ENCODE measurements at regions not wholly inside any gene's neighbourhood (a gene's known extent, or its start where the extent isn't known, plus 50 kb on each side); places are given as distances from the start of the nearest gene placed in this dataset.
A peak's percentile ranks its signal among the peaks of the same experiment; 100 is the strongest.
"Not testable (repeated sequence)": the region's sequence is repeated elsewhere in the genome, so short reads cannot be mapped to it uniquely, and the experiment has no call there.

DNA sequence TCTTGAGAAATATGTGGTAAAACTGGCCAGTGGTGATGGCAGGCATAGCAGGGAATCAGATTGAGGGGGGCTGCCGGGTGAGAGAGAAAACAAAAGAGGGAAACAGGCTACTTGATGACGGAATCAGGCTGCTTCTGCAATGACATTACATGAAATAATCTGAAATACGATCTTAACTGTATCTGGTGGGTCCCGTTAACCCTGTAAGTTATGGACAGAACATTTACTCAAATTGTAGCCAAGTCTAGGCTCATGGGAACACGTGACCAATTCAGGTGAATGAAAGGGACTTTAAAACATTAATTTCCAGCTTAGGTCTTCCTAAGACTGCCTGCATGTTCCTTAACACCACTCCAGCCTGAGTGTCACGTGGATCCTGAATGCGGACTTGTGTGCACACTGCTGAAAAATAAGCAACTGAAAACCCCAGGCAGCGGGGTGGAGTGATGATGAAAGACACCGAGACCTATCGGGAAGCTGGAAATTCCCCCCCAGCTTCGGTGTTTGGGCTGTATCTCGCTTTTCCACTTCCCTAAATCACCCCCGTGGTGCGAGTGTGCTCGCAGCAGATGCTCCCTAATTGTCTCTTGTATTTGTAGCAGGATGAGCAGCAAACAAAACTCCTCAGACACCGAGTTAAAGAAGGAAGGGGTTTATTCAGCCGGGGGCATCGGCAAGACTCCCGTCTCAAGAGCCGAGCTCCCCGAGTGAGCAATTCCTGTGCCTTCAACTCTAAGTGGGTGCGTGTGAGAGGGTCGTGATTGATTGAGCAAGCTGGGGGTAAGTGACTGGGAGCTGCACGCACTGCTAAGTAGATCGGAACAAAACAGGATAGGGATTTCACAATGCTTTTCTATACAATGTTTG is 145.0 kb upstream of the GRK3 start:
- peak; percentile 37 for DNase-seq (ENCODE audit: low read depth)

DNA sequence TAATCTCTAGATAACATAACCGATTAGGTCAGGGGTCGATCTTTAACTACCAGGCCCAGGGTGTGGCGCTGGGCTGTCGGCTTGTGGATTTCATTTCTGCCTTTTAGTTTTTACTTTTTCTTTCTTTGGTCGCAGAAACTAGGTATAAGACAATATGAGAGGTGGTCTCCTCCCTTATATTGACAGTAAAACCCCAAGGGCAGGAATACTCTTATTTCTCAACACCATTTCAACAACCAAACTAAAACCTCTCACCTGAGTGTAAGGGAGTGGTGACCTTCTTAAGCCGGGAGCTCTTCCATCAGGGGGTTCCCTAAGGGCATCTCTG is 144.4 kb upstream of the GRK3 start:
- not testable (repeated sequence) for DNase-seq (ENCODE audit: low read depth)

DNA sequence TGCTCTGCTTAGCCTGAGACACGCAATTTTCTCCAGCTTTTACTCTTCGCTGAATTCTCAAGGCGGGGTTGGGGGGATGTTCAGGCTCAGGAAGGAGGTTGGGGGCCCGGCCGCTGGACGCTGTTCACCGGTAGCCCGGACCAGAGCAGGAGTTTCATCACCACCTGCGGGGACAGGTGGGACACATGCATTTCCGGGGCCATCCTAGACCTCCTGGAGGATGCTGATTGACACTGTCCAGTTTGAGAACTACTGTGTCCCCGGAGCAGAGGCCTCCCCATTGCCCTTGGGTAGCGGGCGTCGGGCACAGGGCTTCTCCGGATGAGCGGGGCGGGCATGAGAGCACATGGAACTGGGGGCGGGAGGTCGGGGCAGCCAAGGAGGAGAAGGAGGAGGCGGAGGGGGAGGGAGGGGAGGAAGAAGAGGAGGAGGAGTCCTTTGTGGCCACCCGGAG is 144.0 kb upstream of the GRK3 start:
- DNase-seq (ENCODE audit: low read depth), result no peak

DNA sequence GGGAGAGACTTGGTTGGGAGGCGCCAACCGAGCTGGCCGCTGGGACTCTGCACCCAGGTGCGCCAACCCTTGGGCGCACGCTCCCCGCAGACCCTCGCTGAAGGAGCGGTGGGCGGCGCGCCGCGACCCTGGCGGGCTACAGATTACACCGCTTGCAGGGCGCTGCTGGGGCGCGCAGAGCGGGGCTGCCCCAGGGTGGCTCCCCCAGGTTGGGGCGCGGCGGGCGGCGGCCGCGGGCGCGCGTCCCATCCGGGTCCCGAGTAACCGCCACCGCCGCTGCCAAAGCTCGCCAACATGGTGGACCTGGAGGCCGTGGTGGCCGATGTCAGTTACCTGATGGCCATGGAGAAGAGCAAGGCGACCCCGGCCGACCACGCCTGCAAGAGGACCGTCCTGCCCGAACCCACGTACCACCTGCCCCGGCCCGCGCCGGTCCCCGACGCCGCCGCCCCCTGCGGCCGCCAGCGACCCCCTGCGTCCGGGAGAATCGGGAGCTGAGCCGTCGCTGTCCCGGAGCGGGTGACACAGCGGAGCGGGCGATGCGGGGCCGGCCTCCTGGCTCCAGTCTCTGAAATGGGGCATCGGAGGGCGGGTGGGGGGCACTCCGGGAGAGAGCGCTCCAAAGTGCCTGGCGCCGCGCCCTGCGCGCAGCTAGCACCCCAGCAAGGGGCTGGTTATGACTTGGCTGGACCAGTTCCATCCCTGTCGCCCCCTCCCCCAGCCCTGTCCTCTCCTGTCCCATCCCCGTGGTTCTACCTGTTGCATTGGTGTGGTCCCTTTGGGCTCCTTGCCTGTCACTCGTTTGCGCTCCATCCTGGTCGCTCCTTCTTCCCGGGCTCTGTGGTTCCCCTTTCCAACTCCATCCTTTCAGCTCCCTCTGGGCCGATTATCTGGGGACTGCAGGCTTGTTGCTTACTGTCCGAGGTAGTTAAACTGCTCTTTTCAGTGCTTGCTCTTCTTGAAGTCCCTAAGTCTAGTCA is 143.3 kb upstream of the GRK3 start:
- no peak for DNase-seq (ENCODE audit: low read depth)

DNA sequence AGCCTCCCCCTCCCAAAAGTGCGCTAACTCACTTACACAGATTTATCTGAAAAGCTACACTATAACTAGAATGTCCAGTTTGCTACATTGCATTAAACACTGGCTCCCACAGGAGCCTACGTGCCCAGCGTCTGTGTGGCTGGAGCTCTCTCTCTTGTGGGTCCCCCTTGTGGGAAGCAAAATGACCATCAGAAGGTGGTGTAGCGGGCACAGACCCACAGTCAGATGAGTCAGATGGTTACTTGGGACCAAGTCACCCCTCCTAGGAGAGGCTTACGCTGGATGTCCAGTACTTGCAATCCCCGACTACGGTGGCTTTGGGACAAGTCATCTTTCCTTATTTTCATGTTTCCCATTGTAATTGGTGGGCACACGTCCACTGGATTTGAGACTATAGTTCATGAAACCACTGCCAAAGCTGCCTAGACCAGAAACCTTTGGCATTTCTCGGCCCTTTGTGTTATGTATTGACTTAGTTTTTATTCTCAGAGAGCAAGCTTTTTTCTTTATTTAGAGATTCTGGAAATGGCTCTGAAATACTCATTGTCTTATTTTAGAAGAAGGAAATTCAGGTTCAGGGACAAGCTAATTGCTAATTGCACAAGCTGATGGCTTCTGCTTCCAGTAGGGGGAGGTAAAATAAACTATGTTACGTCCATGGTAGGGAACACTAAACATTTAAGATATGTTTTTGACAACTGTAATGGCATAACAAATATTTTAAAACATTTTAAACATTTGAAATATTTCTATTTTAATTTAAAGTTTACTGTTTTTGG is 137.8 kb upstream of the GRK3 start:
- DNase-seq (ENCODE audit: low read depth), result not testable (repeated sequence)

DNA sequence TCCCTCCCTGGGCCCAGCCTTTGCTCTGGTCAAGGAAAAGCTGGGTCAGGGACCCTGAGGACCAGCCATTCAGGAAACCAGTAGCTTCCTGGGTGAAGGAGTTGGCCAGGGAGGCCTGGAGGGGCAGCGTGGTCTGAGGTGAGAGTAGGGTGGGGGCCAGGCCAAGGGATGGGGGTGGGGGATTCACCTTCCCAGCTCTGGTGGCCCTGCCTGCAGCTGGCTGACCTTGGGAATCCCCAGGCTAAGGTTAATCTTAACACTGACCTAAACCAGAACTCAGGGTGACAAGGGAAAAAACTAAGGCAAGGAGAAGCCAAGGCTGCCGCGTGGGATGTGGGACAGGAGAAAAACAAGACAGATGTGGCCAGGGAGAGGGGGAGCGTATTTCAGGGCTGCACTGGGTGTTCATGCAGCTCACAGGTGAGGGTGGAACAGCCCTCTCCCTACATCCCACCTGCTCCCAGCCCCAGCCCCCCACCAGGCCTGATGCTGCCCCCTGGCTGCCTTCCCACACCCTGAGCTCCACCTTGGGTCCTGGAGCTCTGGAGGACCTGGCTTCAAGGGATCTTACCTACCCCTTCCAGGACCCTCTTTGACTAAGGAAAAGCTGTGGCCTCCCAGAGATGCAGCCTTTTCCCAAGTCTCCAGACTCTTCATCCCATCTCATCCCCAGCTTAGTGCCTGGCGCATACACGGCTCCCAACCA is 132.7 kb upstream of the GRK3 start:
- not testable (repeated sequence) for DNase-seq (ENCODE audit: low read depth)

DNA sequence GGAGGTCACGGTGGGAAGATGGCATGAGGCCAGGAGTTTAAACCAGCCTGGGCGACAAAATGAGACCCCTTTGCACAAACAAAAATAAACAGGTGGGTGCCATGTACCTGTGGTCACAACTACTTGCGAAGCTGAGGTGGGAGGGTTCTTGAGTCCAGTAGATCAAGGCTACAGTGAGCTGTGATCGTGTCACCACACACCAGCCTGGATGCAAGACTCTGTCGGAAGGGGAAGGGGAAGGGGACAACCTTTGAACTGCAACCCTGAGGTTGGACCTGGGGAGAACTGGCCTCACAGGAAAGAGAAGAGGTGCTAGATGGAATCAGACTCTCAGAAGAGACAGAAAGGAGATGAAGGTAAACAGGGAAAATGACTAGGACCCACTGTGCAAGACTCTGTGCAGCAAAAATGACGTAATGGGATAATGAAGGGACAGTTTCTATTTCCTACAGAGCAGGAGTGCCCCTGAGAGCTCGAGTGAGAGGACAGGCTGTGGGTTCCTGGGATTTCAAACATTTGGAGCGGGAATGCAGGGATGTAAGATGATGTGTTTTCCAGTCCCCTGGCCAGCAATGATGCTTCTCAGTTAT is 131.0 kb upstream of the GRK3 start:
- DNase-seq (ENCODE audit: low read depth), result not testable (repeated sequence)

DNA sequence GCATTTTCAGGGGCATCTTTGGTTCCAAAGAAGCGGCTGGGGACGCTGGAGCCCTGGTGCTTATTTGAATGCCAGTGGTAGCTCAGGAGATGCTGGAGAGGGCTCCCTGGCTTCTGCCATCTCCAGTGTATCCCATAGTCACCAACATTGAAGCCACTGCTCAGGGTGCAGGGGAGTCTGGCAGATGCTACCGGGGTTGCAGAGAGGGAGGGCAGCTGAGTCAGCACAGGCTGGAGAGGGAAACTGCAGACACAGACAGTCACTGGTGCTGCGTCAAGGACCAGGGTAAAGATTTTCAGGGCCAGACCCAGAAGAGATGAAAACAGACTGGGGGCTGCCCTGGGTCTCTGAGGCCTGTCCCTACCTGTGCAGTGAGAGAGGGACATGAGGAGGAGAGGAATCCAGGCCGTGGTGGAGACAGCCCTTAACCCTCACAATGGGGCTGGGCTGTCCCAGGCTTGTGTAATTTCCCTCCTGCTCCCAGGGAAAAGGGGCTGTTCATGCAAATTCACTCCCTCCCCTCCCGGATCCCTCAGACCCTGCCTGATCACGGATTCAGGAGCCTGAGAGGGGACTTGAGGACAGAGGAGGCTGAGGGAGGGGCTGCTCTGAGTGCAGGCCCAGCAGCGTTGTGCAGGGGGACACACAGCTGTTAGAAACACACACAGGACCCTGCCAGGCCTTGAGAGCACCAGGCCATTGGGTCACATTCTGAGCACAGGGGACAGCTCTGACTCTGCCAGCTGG is 126.9 kb upstream of the GRK3 start:
- DNase-seq (ENCODE audit: low read depth), result no peak

DNA sequence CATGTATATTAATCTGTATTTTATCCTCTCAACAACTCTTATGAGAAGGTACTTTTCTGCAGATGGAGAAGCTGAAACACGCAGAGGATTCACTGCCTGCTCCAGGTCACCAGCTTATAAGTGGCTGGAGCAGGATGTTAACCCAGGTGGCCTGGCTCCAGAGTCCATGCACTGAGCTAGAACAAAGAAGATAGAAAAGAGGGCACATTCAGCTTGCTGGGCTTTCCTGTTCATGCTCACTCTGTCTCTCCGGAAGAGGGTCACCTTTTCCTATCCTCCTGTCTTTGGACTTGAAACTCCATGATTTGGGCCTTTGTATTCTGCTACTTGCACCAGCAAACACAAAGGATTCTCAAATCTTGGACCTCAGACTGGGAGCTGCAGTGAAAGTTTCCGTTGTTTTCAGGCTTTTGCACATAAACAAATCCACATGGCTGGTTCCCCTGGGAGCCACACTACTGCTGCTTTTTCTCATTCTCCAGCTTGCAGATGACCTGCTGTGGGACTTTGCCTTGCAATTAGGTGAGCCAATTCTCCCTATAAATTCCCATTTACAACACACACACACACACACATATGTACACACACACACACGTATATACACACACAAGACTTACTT is 117.3 kb upstream of the GRK3 start:
- no peak for DNase-seq (ENCODE audit: low read depth)

DNA sequence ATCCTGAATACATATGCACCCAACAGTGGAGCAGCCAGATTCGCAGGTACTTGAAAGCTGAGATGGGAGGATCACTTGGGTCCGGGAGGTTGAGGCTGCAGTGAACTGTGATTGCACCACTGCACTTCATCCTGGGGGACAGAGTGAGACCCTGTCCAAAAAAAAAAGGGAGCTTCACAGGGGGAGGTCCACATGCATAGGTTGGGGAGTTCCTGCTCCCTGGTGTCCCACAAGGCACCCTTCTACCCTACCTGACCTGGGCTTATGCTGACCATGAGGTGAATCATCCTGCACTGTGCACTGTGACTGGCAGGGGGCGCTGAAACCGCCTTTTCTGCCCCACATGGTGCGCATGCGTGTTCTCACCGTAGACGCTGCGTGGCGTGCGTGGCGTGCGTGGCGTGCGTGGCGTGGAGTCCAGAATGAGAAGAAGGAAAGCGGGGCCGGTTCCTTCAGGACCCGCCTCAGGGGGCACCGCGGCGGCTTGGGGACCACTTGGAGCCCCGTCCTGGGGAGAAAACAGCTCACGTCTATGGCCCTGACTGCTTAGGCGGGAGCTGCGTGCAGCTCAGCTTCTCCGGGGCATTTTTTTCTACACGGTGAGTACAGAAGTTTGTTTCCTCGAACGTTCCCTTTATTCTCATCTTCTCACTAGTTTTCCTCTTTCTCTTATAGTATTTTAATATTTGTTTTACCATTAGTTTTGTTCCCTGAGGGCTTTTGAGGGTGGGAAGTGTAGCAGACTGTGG is 116.6 kb upstream of the GRK3 start:
- peak; percentile 62 for DNase-seq (ENCODE audit: low read depth)

DNA sequence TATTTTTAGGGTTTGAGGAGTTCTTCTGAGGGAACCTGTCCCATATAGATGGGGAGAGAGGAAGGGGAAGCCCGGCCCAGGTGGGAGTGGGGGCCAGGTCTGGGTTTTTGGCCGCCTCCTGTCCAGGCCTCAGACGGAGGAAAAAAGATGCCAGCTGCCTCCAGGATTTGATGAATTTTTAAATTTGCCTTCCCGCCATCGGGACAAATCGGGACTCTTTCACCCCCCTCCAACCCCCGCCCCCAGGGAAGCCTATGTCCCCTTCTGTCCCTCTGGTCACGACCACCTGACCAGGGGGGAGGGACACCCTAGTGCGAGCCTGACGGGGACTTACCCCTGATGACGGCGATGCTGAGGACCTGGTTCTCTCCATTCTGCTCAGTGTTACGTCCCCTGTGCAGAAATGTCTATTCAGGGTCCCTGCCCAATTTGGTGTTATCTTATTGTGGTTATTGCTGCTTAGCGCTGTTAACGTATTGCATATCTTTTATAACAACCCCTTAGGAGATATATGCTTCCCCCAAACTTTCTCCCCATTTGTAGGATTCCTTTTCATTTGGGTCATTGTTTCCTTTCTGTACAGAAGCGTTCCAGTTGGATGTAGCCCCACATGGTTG is 115.9 kb upstream of the GRK3 start:
- peak; percentile 19 for DNase-seq (ENCODE audit: low read depth)

DNA sequence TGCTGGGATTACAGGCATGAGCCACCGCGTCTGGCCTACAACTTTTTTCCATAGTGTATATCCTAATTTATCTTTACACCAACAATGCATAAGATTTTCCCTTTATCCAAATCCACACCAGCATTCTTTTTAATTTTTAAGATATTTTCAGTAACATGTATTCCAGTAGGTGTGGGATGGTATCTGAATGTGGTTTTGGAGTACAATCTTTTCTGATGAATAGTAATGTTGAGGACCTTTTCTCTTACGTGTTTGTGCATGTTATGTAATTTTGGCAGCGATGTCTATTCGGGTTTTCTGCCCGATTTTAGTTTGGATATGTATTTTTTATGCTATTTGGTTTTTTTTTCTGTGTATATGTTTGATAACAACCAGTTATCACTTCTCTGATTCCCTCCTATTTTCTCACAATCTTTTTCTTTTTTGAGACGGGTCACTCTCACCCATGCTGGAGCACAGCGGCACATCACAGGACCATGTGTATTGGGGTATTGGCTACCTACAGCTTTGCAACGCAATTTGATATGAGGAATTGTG is 114.6 kb upstream of the GRK3 start:
- peak; percentile 16 for DNase-seq (ENCODE audit: low read depth)

DNA sequence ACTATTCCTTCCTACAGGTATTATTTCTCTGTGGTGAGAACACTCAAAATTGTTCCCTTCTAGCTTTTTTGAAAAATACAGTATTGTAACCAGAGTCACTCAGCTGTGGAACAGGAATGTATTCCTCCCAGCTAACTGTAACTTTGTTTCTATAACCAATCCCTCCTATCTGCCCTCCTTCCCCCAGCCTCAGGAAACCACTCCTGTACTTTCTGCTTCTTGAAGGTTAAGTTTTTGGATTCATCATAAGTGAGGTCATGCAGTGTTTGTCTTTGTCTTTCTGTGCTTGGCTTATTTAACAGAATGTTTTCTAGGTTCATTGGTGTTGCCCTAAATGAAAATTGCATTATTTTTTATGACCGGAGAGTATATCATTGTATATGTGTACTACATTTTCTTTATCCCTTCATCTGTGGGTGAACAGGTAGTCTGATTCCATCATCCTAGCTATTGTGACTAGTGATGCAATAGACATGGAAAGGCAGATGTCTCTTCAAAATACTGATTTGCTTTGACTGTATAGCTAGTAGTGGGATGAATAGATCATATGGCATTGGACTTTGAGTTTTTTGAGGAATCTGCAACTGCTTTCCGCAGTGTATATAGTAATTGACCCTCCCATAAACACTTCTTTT is 112.9 kb upstream of the GRK3 start:
- DNase-seq (ENCODE audit: low read depth), result peak; percentile 18

DNA sequence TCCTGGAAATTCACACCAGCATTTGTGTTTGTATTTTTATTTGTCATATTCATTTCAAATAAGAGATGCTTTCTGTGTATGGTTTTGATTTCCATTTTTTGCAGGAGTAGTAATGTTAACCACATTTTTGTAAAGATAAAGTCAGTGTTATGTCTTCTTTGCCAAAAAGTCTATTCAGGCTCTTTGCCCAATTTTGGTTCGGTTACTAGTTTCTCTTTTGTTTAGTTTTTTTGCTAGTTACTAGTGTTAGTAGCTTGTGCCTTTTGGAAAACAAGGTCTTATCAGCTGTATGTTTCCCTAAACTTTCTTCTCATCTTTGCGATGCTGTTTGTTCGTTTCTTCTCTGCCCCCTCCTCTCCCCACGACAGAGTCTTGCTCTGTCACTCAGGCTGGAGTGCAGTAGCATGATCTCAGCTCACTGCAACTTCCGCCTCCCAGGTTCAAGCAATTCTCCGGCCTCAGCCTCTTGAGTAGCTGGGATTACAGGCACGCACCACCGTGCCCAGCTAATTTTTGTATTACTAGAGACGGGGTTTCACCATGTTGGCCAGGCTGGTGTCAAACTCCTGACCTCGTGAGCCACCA is 112.3 kb upstream of the GRK3 start:
- DNase-seq (ENCODE audit: low read depth), result no peak

DNA sequence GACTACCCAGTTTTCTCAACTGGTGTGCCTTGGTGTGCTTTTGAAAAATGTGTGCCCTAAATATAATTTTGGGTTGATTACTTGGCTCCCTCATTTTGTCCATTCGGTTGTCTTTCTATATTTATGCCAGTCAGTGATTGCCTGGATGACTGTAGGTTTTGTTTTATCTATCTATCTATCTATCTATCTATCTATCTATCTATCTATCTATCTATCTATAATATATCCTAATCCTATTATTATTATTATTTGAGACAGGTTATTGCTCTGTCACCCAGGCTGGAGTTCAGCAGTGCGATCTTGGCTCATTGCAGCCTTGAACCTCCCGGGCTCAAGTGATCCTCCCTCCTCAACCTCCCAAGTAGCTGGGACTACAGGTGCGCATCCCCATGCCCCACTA is 111.4 kb upstream of the GRK3 start:
- no peak for DNase-seq (ENCODE audit: low read depth)

DNA sequence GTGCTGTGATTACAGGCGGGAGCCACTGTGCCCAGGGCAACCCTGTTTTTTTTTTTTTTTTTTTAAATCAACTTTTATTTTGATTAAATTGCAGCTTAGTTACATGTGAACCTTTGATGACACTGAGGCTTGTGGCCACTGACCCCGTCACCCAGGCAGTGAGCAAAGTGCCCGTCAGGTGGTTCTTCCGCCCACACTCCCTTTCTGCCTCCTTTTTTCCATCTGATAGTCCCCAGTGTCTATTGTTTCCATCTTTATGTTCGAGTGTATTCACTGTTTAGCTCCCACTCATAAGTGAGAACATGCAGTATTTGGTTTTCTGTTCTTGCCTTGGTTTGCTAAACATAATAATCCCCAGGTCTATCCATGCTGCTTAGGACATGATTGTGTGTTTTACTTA is 110.9 kb upstream of the GRK3 start:
- DNase-seq (ENCODE audit: low read depth), result no peak

DNA sequence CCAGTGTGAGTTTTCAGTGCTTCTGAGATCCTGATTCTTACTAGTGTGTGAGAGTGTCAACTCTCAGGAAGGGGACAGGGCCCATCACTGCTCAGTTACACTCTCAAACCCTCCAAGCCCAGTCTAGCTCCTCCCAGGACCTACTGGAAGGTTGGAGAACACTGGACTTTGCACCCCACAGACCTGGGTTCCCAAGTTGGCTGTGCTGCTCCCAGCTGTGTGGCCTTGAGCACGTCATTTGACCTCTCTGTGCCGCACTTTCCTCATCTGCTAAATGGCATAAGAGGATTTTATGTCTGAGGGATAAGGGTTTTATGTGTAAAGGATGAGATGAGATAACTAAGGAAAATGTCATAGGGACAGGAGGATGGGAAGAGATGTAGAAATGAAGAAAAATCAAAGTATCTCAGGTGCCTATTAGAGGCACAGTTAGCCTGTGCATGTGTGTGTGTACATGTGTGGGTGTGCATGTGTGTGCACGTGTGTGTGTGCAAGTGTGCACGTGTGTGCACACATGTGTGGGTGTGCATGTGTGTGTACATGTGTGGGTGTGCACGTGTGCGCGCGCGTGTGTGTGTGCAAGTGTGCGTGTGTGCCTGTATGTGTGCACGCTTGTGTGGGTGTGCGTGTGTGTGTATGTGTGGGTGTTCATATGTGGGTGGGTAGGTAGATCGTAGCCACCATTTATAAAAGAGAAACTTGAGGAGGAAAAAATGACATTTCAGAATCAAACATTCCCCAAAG is 108.0 kb upstream of the GRK3 start:
- not testable (repeated sequence) for DNase-seq (ENCODE audit: low read depth)

All from amniotic epithelial cell (primary cell).